ENCODE measurements at regions not wholly inside any gene's neighbourhood (a gene's known extent, or its start where the extent isn't known, plus 50 kb on each side); places are given as distances from the start of the nearest gene placed in this dataset.

GRCh38 chr2:223267160-223267951, 215.4 kb downstream of the KCNE4 start:
- TF ChIP-seq E2F4 (CRISPR knock-in tag; IDR thresholded peaks at IDR 0.05; ENCODE audit: borderline replicate concordance, low read depth) (no peak), NFYB (CRISPR knock-in tag; conservative IDR thresholded peaks at IDR 0.05; ENCODE audit: low read depth) (no peak), CTCF (IDR thresholded peaks at IDR 0.05) (no peak), TP53 (CRISPR knock-in tag; IDR thresholded peaks at IDR 0.05) (no peak), SP1 (CRISPR knock-in tag; conservative IDR thresholded peaks at IDR 0.05) (no peak)
